Endothelial cell of umbilical vein (primary cell): ENCODE measurements at regions not wholly inside any gene's neighbourhood (a gene's known extent, or its start where the extent isn't known, plus 50 kb on each side); places are given as distances from the start of the nearest gene placed in this dataset.
A peak's percentile ranks its signal among the peaks of the same experiment; 100 is the strongest.

ENCODE experiments used
- BruUV-seq: library from RNA; stranded (reverse); fragments of 400-500 nt; replicated peaks from 2 replicates; lab custom pipeline; 2021; lab: Mats Ljungman, UMichigan
- CTCF ChIA-PET: fragments of 300-600, 350-600 bp; sonication (Branson Sonifier 250); formaldehyde crosslinking; loops from one replicate; lab custom pipeline; 2021; ENCODE audit warnings: antibody characterized with exemption, inconsistent platforms; lab: Charles Lee
- POLR2A ChIA-PET: fragments of 300-600, 350-600 bp; sonication (Branson Sonifier 250); formaldehyde crosslinking; loops from one replicate; lab custom pipeline; 2021; ENCODE audit warnings: antibody characterized with exemption, inconsistent platforms; lab: Charles Lee
- DNase-seq: peaks from one replicate; pipeline ENCODE4 v3.0.0-alpha.2; 2011; ENCODE audit warnings: low read depth, low spot score
- FAIRE-seq: peaks from 2 replicates; lab custom pipeline; 2011; peaks lifted over from hg19 to GRCh38; lab: Jason Lieb, UNC
- H2AFZ ChIP-seq: 2 replicates; pipeline ENCODE4 v1.6.0; 2012; ENCODE audit warnings: low read depth, low read length, control low read depth, inconsistent platforms
- H3K27ac ChIP-seq: 2 replicates; pipeline ENCODE4 v1.5.1; 2011; ENCODE audit warnings: low read depth, mild to moderate bottlenecking, control low read depth, low read length, moderate library complexity; ENCODE audit not compliant: insufficient read depth
- H3K27me3 ChIP-seq, 2 experiments: 2 replicates each; pipeline versions ENCODE4 v1.6.0 to v1.6.1; 2011; ENCODE audit warnings: low read length in 2 of 2, mixed read lengths in 1 of 2; ENCODE audit not compliant: control insufficient read depth in 2 of 2, insufficient read depth in 2 of 2
- H3K36me3 ChIP-seq, 2 experiments: 2 replicates in 1 of 2; 3 replicates in 1 of 2; pipeline ENCODE4 v1.5.1; 2011; ENCODE audit warnings: low read length in 2 of 2, mild to moderate bottlenecking in 1 of 2, moderate library complexity in 1 of 2; ENCODE audit not compliant: control insufficient read depth in 2 of 2, insufficient read depth in 2 of 2; ENCODE audit errors: extremely low read depth in 1 of 2
- H3K4me1 ChIP-seq: 3 replicates; pipeline ENCODE4 v1.5.1; 2011; ENCODE audit warnings: mild to moderate bottlenecking, low read length; ENCODE audit not compliant: control insufficient read depth, insufficient read depth; ENCODE audit errors: extremely low read depth
- H3K4me2 ChIP-seq: 2 replicates; pipeline ENCODE4 v1.6.1; 2011; ENCODE audit warnings: low read length, control low read depth, mixed read lengths; ENCODE audit not compliant: insufficient read depth
- H3K4me3 ChIP-seq, 3 experiments: fragments of 200-600 bp in 1 of 3; sonication (generic), shearing (Covaris generic) in 1 of 3; replicated peaks in 1 of 3; 2 replicates each; pipeline ENCODE4 v1.5.1; 2011 to 2016; ENCODE audit warnings: control low read depth in 3 of 3, low read length in 3 of 3, mild to moderate bottlenecking in 2 of 3, inconsistent platforms in 1 of 3, low read depth in 1 of 3, moderate library complexity in 1 of 3; ENCODE audit not compliant: insufficient read depth in 1 of 3
- H3K79me2 ChIP-seq: 2 replicates; pipeline ENCODE4 v1.6.0; 2012; ENCODE audit warnings: low read length, inconsistent platforms; ENCODE audit not compliant: control insufficient read depth, insufficient read depth
- H3K9ac ChIP-seq: replicated peaks from 2 replicates; pipeline ENCODE3; 2011; ENCODE audit warnings: low read length, control low read depth; ENCODE audit not compliant: insufficient read depth; ENCODE audit errors: extremely low read depth
- H3K9me1 ChIP-seq: replicated peaks from 3 replicates; pipeline ENCODE4 v1.6.0; 2011; ENCODE audit warnings: mild to moderate bottlenecking, low read length; ENCODE audit not compliant: control insufficient read depth, insufficient read depth; ENCODE audit errors: extremely low read depth
- H3K9me3 ChIP-seq: replicated peaks from 2 replicates; pipeline ENCODE4 v1.5.1; 2012; ENCODE audit warnings: low read length, inconsistent platforms; ENCODE audit not compliant: control insufficient read depth, insufficient read depth
- H4K20me1 ChIP-seq: replicated peaks from 2 replicates; pipeline ENCODE3; 2011; ENCODE audit warnings: mild to moderate bottlenecking, low read length; ENCODE audit not compliant: control insufficient read depth, insufficient read depth; ENCODE audit errors: extremely low read depth
- EZH2 ChIP-seq: IDR thresholded peaks from 2 replicates; pipeline ENCODE4 v1.6.1; 2012; ENCODE audit warnings: borderline replicate concordance, low read depth, mild to moderate bottlenecking, moderate library complexity, low read length, inconsistent platforms; ENCODE audit not compliant: severe bottlenecking
- FOS ChIP-seq: IDR thresholded peaks from 2 replicates; pipeline ENCODE4 v1.6.1; 2011; ENCODE audit warnings: mild to moderate bottlenecking, low read length, moderate library complexity, borderline replicate concordance; ENCODE audit not compliant: insufficient read depth
- GATA2 ChIP-seq: IDR thresholded peaks from 2 replicates; pipeline ENCODE4 v1.7.0; 2011; ENCODE audit warnings: low read depth, mild to moderate bottlenecking, moderate library complexity, mixed read lengths, low read length; ENCODE audit not compliant: insufficient read length, insufficient read depth
- JUN ChIP-seq: IDR thresholded peaks from 2 replicates; pipeline ENCODE4 v1.6.1; 2011; ENCODE audit warnings: borderline replicate concordance, low read depth; ENCODE audit not compliant: insufficient read length, insufficient read depth
- MYC ChIP-seq: IDR thresholded peaks from one replicate; pipeline ENCODE4 v1.6.1; 2011; ENCODE audit warnings: mild to moderate bottlenecking, low read depth, low read length
- POLR2A ChIP-seq: IDR thresholded peaks from 2 replicates; pipeline ENCODE4 v1.6.1; 2012; ENCODE audit warnings: low read depth, mild to moderate bottlenecking, control low read depth, low read length
- POLR2AphosphoS5 ChIP-seq: IDR thresholded peaks from 2 replicates; pipeline ENCODE4 v1.6.1; 2012; ENCODE audit warnings: low read depth, mild to moderate bottlenecking, control low read depth, low read length, moderate library complexity; ENCODE audit not compliant: insufficient read depth
- dilution Hi-C: fragments of 300-500 bp; cut with MboI; formaldehyde crosslinking; loops from one replicate; pipeline ENCODE4 v1.15.0; 2019; ENCODE audit warnings: low sequenced_read_pairs; ENCODE audit not compliant: extremely low pct_ligation_motif_present
- intact Hi-C: fragments of 100-400 bp; cut with micrococcal nuclease; formaldehyde crosslinking; loops from one replicate; pipeline ENCODE4 v1.10.0; 2022
- TF ChIP-seq, protein P1 (sequence below): IDR thresholded peaks from 2 replicates; pipeline ENCODE4 v1.6.1; 2011; ENCODE audit not compliant: insufficient read depth, insufficient read length
- TF ChIP-seq, protein P2 (sequence below), 2 donors: IDR thresholded peaks; 1 replicate in 1 of 2; 2 replicates in 1 of 2; pipeline ENCODE4 v1.5.1; 2011; ENCODE audit warnings: low read length in 2 of 2, mild to moderate bottlenecking in 2 of 2, moderate library complexity in 2 of 2, control low read depth in 1 of 2, inconsistent platforms in 1 of 2, low read depth in 1 of 2; ENCODE audit not compliant: insufficient read depth in 1 of 2; ENCODE audit errors: extremely low read depth in 1 of 2

DNA sequence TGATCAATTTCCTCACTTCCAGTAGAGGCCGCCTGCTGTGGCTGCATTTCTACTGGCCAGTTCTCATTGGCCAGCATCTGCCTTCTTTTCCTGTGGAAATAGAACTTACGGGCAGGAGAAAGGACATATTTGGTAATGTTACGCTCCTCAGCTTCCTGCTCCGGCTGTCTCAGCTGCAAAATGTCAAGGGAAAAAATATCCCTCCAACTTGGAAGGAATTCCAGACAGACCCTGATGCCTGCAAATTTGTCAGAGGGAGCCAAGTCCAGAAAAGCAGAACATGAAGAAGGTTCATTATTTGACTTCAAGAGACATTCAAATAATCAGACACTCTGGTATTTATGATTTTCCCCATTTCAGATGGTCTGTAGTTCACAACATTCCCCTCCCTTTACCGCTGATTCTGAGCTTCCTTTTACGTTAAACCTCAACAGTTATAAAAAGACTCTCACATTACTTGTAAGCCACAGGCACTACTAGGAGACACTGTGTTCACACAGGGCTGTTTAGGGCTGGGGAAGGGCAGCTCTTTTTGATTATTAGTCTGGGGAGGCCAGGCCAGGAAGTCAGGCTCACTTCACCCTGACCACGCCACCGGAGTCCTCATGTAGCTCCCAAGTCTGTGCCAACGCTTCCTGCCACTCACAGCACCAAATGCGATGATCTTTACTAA lies 179.6 kb upstream of the CCN2 start:
- peak overlapping the region in 1 of 3 experiments; percentile 6 for H3K4me3 ChIP-seq
- CTCF ChIA-PET, result interaction anchor here (0.9 to 2.9 kb wide), 15 partner anchors 9 to 206 kb away, joined by 3 to 17 read pairs (median 4); partner anchors contain the start of gene CCN2
- H3K36me3 ChIP-seq, result no peaks in the 10 kb centered on the region
- intact Hi-C loops, result loop anchor here (1.0 kb wide), 2 partner anchors 46 to 150 kb away; no protein-coding TSS in a partner anchor
- no peaks in the 10 kb centered on the region for H3K9me1 ChIP-seq
- FAIRE-seq, result peak; percentile 33
- peak overlapping the region; percentile 72 for H3K4me2 ChIP-seq
- POLR2A ChIA-PET, result interaction anchor here (0.7 to 7.9 kb wide), 8 partner anchors 14 to 182 kb away, joined by 3 to 200 read pairs (median 9); partner anchors contain the start of gene CCN2
- TF ChIP-seq, protein P1, sequence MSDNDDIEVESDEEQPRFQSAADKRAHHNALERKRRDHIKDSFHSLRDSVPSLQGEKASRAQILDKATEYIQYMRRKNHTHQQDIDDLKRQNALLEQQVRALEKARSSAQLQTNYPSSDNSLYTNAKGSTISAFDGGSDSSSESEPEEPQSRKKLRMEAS, result no peak
- TF ChIP-seq POLR2A (peak; percentile 16), GATA2 (no peak), JUN (no peak), POLR2AphosphoS5 (peak; percentile 28), FOS (peak; percentile 18), MYC (peak; percentile 47), EZH2 (no peak)
- TF ChIP-seq, protein P2, sequence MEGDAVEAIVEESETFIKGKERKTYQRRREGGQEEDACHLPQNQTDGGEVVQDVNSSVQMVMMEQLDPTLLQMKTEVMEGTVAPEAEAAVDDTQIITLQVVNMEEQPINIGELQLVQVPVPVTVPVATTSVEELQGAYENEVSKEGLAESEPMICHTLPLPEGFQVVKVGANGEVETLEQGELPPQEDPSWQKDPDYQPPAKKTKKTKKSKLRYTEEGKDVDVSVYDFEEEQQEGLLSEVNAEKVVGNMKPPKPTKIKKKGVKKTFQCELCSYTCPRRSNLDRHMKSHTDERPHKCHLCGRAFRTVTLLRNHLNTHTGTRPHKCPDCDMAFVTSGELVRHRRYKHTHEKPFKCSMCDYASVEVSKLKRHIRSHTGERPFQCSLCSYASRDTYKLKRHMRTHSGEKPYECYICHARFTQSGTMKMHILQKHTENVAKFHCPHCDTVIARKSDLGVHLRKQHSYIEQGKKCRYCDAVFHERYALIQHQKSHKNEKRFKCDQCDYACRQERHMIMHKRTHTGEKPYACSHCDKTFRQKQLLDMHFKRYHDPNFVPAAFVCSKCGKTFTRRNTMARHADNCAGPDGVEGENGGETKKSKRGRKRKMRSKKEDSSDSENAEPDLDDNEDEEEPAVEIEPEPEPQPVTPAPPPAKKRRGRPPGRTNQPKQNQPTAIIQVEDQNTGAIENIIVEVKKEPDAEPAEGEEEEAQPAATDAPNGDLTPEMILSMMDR (IDR thresholded peaks at IDR 0.05; ENCODE audit: extremely low read depth in 1 of 2, insufficient read depth in 1 of 2, low read depth in 1 of 2, low read length in 2 of 2), result no peak
- dilution Hi-C loops, result no loop called here
- peak; percentile 67 for DNase-seq
- peak overlapping the region; percentile 100 for H3K27ac ChIP-seq
- H3K4me1 ChIP-seq, result peaks cover 44% of the 10 kb centered on the region
- BruUV-seq, result no TSS peak
- no peaks in the 10 kb centered on the region for H4K20me1 ChIP-seq
- no peaks in the 10 kb centered on the region for H3K9me3 ChIP-seq
- H3K9ac ChIP-seq, result peak overlapping the region; percentile 100
- H2AFZ ChIP-seq, result peak overlapping the region; percentile 68
- H3K27me3 ChIP-seq, result no peaks in the 10 kb centered on the region
- H3K79me2 ChIP-seq, result peaks cover 18% of the 10 kb centered on the region
